ENCODE measurements at regions not wholly inside any gene's neighbourhood (a gene's known extent, or its start where the extent isn't known, plus 50 kb on each side); places are given as distances from the start of the nearest gene placed in this dataset.

DNA sequence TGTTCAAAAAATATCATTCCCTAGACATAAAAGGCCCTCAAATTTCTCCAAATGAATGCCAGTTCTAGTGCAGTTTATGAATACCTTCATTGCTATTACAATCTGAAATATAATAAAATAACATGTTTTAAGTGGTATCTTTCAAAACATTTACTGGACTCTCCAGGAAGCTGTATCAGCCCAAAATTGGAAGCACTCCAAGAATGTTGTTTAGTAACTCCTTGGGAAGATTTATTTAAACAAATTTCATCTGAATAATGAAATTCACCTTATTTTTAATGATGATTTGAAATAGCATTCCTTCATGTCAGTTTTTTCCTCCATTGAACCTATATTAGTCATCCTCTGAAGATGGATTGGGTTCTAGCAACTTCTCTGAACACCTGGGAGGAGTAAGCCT, 217.2 kb upstream of the PCDH18 start:
- intact Hi-C loops (cut with micrococcal nuclease; ENCODE audit: unreplicated experiment) = no loop called here
- H3K4me3 ChIP-seq (ENCODE audit: low read depth, low read length, poor library complexity, severe bottlenecking) = no peak overlapping the region
- no peak for DNase-seq (ENCODE audit: low spot score)
- no peak overlapping the region for H3K4me2 ChIP-seq (ENCODE audit: low read length)
- POLR2A ChIA-PET = no interaction called here
- H3K79me2 ChIP-seq (ENCODE audit: insufficient read depth, low read depth, low read length) = no peaks in the 10 kb centered on the region
- H3K4me1 ChIP-seq (ENCODE audit: insufficient read depth, low read length, poor library complexity, severe bottlenecking) = no peaks in the 10 kb centered on the region
- H4K20me1 ChIP-seq (ENCODE audit: insufficient read depth, low read length) = no peaks in the 10 kb centered on the region
- TF ChIP-seq EZH2phosphoT487 (IDR thresholded peaks at IDR 0.05; ENCODE audit: borderline replicate concordance, low read depth, low read length) = no peak
- TF ChIP-seq, protein P1, sequence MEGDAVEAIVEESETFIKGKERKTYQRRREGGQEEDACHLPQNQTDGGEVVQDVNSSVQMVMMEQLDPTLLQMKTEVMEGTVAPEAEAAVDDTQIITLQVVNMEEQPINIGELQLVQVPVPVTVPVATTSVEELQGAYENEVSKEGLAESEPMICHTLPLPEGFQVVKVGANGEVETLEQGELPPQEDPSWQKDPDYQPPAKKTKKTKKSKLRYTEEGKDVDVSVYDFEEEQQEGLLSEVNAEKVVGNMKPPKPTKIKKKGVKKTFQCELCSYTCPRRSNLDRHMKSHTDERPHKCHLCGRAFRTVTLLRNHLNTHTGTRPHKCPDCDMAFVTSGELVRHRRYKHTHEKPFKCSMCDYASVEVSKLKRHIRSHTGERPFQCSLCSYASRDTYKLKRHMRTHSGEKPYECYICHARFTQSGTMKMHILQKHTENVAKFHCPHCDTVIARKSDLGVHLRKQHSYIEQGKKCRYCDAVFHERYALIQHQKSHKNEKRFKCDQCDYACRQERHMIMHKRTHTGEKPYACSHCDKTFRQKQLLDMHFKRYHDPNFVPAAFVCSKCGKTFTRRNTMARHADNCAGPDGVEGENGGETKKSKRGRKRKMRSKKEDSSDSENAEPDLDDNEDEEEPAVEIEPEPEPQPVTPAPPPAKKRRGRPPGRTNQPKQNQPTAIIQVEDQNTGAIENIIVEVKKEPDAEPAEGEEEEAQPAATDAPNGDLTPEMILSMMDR (conservative IDR thresholded peaks at IDR 0.05; ENCODE audit: low read length) = no peak
- H3K36me3 ChIP-seq (ENCODE audit: insufficient read depth, low read length) = no peaks in the 10 kb centered on the region
- CTCF ChIA-PET (ENCODE audit: unreplicated experiment) = no interaction called here
- H3K9me3 ChIP-seq (ENCODE audit: low read length) = no peaks in the 10 kb centered on the region
- H3K27ac ChIP-seq (ENCODE audit: low read depth, low read length, poor library complexity, severe bottlenecking) = no peak overlapping the region
- no peaks in the 10 kb centered on the region for H3K9me2 ChIP-seq (ENCODE audit: insufficient read depth, low read length)
- BruUV-seq (replicated peaks) = no TSS peak
- no peak overlapping the region for H2AFZ ChIP-seq (ENCODE audit: low read length)

DNA sequence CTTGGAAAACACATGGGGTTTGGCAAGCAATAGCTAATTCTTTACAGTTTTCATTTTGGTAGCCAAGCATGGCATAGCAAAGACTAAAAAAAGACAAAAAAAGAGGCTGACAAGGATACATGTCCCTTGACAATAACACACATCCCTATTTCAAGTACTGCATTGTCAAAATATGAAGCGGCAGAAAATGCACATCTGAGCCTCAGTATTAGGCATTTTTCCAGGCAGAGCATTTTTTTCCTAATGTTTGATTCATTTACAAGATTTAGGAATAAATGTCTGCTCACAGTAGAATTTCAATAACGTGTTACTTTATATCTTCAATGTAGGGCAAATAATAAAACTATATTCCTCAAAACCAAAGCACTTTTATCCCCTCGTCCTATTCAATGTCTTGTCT, 216.3 kb upstream of the PCDH18 start:
- Histone ChIP-seq H3K36me3 (ENCODE audit: insufficient read depth, low read length) (no peaks in the 10 kb centered on the region), H4K20me1 (ENCODE audit: insufficient read depth, low read length) (no peaks in the 10 kb centered on the region), H2AFZ (ENCODE audit: low read length) (no peak overlapping the region), H3K4me3 (ENCODE audit: low read depth, low read length, poor library complexity, severe bottlenecking) (no peak overlapping the region), H3K79me2 (ENCODE audit: insufficient read depth, low read depth, low read length) (no peaks in the 10 kb centered on the region), H3K9me2 (ENCODE audit: insufficient read depth, low read length) (no peaks in the 10 kb centered on the region), H3K4me2 (ENCODE audit: low read length) (no peak overlapping the region), H3K9me3 (ENCODE audit: low read length) (no peaks in the 10 kb centered on the region), H3K27ac (ENCODE audit: low read depth, low read length, poor library complexity, severe bottlenecking) (no peak overlapping the region), H3K4me1 (ENCODE audit: insufficient read depth, low read length, poor library complexity, severe bottlenecking) (no peaks in the 10 kb centered on the region)
- CTCF ChIA-PET (ENCODE audit: unreplicated experiment) = no interaction called here
- TF ChIP-seq EZH2phosphoT487 (IDR thresholded peaks at IDR 0.05; ENCODE audit: borderline replicate concordance, low read depth, low read length) = no peak
- TF ChIP-seq, protein P1 (conservative IDR thresholded peaks at IDR 0.05; ENCODE audit: low read length) = no peak
- POLR2A ChIA-PET = interaction anchor here (0.7 kb wide), 1 partner anchor 145 kb away, joined by 3 read pairs; no protein-coding TSS in a partner anchor
- DNase-seq (ENCODE audit: low spot score) = no peak
- intact Hi-C loops (cut with micrococcal nuclease; ENCODE audit: unreplicated experiment) = no loop called here
- BruUV-seq (replicated peaks) = no TSS peak

DNA sequence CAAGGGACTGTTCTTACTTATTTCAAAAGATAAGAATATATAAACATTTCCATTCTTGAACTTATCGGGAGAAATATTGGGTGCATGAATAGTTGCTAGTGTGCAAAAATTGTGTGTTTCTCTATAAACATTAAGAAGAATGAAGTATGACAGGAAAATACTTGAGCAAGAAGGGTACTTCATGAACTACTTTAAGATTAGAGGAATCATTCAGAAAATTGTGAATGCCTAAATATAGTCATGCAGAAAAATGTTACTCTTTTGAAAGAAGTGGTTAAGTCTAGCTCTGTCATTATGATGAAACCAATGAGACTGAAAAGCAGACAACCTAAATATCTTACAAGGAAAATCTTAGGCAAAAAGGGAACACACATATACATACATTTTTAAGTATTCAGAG, 207.8 kb upstream of the PCDH18 start:
- BruUV-seq (replicated peaks) = no TSS peak
- DNase-seq (ENCODE audit: low spot score) = no peak
- H3K9me3 ChIP-seq (ENCODE audit: low read length) = no peaks in the 10 kb centered on the region
- H4K20me1 ChIP-seq (ENCODE audit: insufficient read depth, low read length) = no peaks in the 10 kb centered on the region
- TF ChIP-seq, protein P1 (conservative IDR thresholded peaks at IDR 0.05; ENCODE audit: low read length) = no peak
- TF ChIP-seq EZH2phosphoT487 (IDR thresholded peaks at IDR 0.05; ENCODE audit: borderline replicate concordance, low read depth, low read length) = no peak
- H3K4me1 ChIP-seq (ENCODE audit: insufficient read depth, low read length, poor library complexity, severe bottlenecking) = no peaks in the 10 kb centered on the region
- no peaks in the 10 kb centered on the region for H3K36me3 ChIP-seq (ENCODE audit: insufficient read depth, low read length)
- H3K79me2 ChIP-seq (ENCODE audit: insufficient read depth, low read depth, low read length) = no peaks in the 10 kb centered on the region
- H3K27ac ChIP-seq (ENCODE audit: low read depth, low read length, poor library complexity, severe bottlenecking) = no peak overlapping the region
- CTCF ChIA-PET (ENCODE audit: unreplicated experiment) = no interaction called here
- intact Hi-C loops (cut with micrococcal nuclease; ENCODE audit: unreplicated experiment) = no loop called here
- no peak overlapping the region for H3K4me2 ChIP-seq (ENCODE audit: low read length)
- no peaks in the 10 kb centered on the region for H3K9me2 ChIP-seq (ENCODE audit: insufficient read depth, low read length)
- H2AFZ ChIP-seq (ENCODE audit: low read length) = no peak overlapping the region
- no peak overlapping the region for H3K4me3 ChIP-seq (ENCODE audit: low read depth, low read length, poor library complexity, severe bottlenecking)
- POLR2A ChIA-PET = no interaction called here
